ENCODE measurements at regions not wholly inside any gene's neighbourhood (a gene's known extent, or its start where the extent isn't known, plus 50 kb on each side); places are given as distances from the start of the nearest gene placed in this dataset.

GRCh38 chr10:131567279-131568162 is 256.0 kb upstream of the TCERG1L start:
- no peak for DNase-seq

- no peak for DNase-seq
Measured at GRCh38 chr10:131568866-131569265, 257.3 kb upstream of the TCERG1L start.

GRCh38 chr10:131569851-131570715 is 258.6 kb upstream of the TCERG1L start:
- DNase-seq: no peak

GRCh38 chr10:131570716-131571307 is 259.3 kb upstream of the TCERG1L start:
- DNase-seq: peak; percentile 15

GRCh38 chr10:131571346-131571745 is 259.8 kb upstream of the TCERG1L start:
- DNase-seq: no peak

GRCh38 chr10:131571865-131572264 is 260.3 kb upstream of the TCERG1L start:
- DNase-seq: peak; percentile 3

GRCh38 chr10:131573256-131573655 is 261.7 kb upstream of the TCERG1L start:
- no peak for DNase-seq

- DNase-seq: peak; percentile 28
Measured at GRCh38 chr10:131573707-131574106, 262.2 kb upstream of the TCERG1L start.

GRCh38 chr10:131574363-131574706 is 262.8 kb upstream of the TCERG1L start:
- peak; percentile 4 for DNase-seq

GRCh38 chr10:131574707-131575430 is 263.3 kb upstream of the TCERG1L start:
- peak; percentile 21 for DNase-seq

GRCh38 chr10:131575877-131576276 is 264.4 kb upstream of the TCERG1L start:
- DNase-seq: peak; percentile 4

GRCh38 chr10:131576341-131577177 is 265.0 kb upstream of the TCERG1L start:
- DNase-seq: peak; percentile 33

- peak; percentile 5 for DNase-seq
Measured at GRCh38 chr10:131577178-131577555, 265.6 kb upstream of the TCERG1L start.

- DNase-seq: peak; percentile 21
Measured at GRCh38 chr10:131577786-131578471, 266.4 kb upstream of the TCERG1L start.

GRCh38 chr10:131578472-131578970 is 267.0 kb upstream of the TCERG1L start:
- DNase-seq: peak; percentile 24

GRCh38 chr10:131579251-131580071 is 267.9 kb upstream of the TCERG1L start:
- DNase-seq: peak; percentile 37

GRCh38 chr10:131580076-131580652 is 268.6 kb upstream of the TCERG1L start:
- peak; percentile 1 for DNase-seq

GRCh38 chr10:131580674-131581073 is 269.2 kb upstream of the TCERG1L start:
- DNase-seq: peak; percentile 15

GRCh38 chr10:131581547-131581946 is 270.0 kb upstream of the TCERG1L start:
- peak; percentile 26 for DNase-seq

- DNase-seq: peak; percentile 15
Measured at GRCh38 chr10:131584287-131584686, 272.8 kb upstream of the TCERG1L start.
